Liver (tissue), 3 donors: ENCODE measurements at regions not wholly inside any gene's neighbourhood (a gene's known extent, or its start where the extent isn't known, plus 50 kb on each side); places are given as distances from the start of the nearest gene placed in this dataset.

Source experiments
- JUND ChIP-seq, 2 donors: IDR thresholded peaks; 2 replicates each; pipeline ENCODE4 v1.6.1; 2016; ENCODE audit warnings: antibody characterized with exemption in 2 of 2
- TF ChIP-seq, protein P1 (sequence below): fragments of 150-350 bp; IDR thresholded peaks from 2 replicates; pipeline ENCODE4 v1.5.1; 2017; ENCODE audit warnings: improper control_type of control experiment, low read depth, low read length; ENCODE audit not compliant: missing input control
- donor health status: healthy.
- donor health status: healthy.

DNA sequence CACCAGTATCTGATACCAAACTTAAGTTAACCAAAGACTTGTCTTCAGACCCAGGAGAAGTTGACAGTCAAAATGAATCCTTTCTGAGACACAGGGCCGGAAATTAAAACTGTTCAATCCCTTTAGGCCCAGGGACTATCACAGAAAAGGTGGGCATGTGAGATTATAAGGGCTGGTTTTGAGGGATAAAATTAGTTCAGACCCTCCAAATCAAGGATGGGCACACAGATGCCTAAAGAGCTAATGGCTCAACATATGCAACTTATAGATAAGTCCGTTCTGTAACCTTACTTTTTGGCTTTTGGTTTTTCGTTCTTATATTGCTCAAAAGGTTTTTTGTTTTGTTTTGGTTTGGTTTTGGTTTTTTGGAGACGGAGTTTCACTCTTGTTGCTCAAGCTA lies 129.6 kb upstream of the ABCA1 start:
- TF ChIP-seq, protein P1, sequence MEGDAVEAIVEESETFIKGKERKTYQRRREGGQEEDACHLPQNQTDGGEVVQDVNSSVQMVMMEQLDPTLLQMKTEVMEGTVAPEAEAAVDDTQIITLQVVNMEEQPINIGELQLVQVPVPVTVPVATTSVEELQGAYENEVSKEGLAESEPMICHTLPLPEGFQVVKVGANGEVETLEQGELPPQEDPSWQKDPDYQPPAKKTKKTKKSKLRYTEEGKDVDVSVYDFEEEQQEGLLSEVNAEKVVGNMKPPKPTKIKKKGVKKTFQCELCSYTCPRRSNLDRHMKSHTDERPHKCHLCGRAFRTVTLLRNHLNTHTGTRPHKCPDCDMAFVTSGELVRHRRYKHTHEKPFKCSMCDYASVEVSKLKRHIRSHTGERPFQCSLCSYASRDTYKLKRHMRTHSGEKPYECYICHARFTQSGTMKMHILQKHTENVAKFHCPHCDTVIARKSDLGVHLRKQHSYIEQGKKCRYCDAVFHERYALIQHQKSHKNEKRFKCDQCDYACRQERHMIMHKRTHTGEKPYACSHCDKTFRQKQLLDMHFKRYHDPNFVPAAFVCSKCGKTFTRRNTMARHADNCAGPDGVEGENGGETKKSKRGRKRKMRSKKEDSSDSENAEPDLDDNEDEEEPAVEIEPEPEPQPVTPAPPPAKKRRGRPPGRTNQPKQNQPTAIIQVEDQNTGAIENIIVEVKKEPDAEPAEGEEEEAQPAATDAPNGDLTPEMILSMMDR, result no peak
- no peak for TF ChIP-seq JUND (IDR thresholded peaks at IDR 0.05)
